GM23338 (cell line): ENCODE measurements at regions not wholly inside any gene's neighbourhood (a gene's known extent, or its start where the extent isn't known, plus 50 kb on each side); places are given as distances from the start of the nearest gene placed in this dataset.

ENCODE experiments used
- EZH2phosphoT487 ChIP-seq: fragments of 200-600 bp; sonication (generic); IDR thresholded peaks from one replicate; pipeline ENCODE4 v1.8.1; 2018; ENCODE audit warnings: antibody characterized with exemption; ENCODE audit not compliant: unreplicated experiment
- STAT1 ChIP-seq: IDR thresholded peaks from one replicate; pipeline ENCODE4 v1.6.1; 2016; ENCODE audit warnings: antibody characterized with exemption; ENCODE audit not compliant: unreplicated experiment
- TF ChIP-seq, protein P1 (sequence below): IDR thresholded peaks from one replicate; pipeline ENCODE4 v1.6.1; 2018; ENCODE audit warnings: antibody characterized with exemption; ENCODE audit not compliant: unreplicated experiment

DNA sequence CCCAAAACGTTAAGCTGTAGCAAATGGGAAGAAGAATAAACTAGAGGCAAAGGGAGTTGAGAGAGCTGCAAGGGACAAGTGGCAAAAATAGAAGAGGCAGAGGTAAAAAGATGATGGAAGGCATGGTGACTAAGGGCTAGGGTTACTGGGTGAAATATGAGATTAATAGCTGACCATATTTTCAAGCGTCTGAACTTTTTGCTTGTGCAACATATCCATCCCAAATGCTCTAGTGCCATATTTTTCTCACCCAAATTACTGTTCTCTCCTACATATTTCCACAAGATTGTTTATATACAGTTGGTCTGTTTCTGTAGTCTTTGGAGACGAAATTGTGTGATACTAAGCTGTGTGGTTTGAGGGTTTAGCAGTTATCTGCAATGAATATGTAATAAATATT, 145.5 kb downstream of the GMNC start:
- no peak for TF ChIP-seq STAT1
- TF ChIP-seq, protein P1, sequence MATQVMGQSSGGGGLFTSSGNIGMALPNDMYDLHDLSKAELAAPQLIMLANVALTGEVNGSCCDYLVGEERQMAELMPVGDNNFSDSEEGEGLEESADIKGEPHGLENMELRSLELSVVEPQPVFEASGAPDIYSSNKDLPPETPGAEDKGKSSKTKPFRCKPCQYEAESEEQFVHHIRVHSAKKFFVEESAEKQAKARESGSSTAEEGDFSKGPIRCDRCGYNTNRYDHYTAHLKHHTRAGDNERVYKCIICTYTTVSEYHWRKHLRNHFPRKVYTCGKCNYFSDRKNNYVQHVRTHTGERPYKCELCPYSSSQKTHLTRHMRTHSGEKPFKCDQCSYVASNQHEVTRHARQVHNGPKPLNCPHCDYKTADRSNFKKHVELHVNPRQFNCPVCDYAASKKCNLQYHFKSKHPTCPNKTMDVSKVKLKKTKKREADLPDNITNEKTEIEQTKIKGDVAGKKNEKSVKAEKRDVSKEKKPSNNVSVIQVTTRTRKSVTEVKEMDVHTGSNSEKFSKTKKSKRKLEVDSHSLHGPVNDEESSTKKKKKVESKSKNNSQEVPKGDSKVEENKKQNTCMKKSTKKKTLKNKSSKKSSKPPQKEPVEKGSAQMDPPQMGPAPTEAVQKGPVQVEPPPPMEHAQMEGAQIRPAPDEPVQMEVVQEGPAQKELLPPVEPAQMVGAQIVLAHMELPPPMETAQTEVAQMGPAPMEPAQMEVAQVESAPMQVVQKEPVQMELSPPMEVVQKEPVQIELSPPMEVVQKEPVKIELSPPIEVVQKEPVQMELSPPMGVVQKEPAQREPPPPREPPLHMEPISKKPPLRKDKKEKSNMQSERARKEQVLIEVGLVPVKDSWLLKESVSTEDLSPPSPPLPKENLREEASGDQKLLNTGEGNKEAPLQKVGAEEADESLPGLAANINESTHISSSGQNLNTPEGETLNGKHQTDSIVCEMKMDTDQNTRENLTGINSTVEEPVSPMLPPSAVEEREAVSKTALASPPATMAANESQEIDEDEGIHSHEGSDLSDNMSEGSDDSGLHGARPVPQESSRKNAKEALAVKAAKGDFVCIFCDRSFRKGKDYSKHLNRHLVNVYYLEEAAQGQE, result no peak
- TF ChIP-seq EZH2phosphoT487, result no peak
